UCSD-AML1 (cell line): ENCODE measurements at regions not wholly inside any gene's neighbourhood (a gene's known extent, or its start where the extent isn't known, plus 50 kb on each side); places are given as distances from the start of the nearest gene placed in this dataset.
"Not testable (repeated sequence)": the region's sequence is repeated elsewhere in the genome, so short reads cannot be mapped to it uniquely, and the experiment has no call there.

ENCODE experiments used
- DNase-seq: peaks from one replicate; lab custom pipeline; 2025; ENCODE audit not compliant: unreplicated experiment; lab: John Stamatoyannopoulos, UW

DNA sequence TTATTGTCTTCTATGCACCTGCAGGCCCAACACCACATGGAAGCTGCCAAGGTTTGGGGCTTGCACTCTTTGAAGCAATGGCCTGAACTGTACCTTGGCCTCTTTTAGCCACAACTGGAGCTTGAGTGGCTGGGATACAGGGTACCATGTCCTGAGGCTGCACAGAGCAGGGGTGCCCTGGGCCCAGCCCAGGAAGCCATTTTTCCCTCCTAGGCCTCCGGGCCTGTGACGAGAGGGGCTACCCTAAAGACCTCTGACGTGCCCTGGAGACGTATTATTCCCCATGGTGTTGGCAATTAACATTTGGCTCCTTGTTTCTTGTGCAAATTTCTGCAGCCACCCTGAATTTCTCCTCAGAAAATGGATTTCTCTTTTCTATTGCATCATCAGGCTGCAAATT is 519.9 kb upstream of the MAGEB18 start:
- no peak for DNase-seq

- DNase-seq: no peak
Observed at GRCh38 chrX:25640276-25640675, 497.9 kb upstream of the MAGEB18 start.

DNA sequence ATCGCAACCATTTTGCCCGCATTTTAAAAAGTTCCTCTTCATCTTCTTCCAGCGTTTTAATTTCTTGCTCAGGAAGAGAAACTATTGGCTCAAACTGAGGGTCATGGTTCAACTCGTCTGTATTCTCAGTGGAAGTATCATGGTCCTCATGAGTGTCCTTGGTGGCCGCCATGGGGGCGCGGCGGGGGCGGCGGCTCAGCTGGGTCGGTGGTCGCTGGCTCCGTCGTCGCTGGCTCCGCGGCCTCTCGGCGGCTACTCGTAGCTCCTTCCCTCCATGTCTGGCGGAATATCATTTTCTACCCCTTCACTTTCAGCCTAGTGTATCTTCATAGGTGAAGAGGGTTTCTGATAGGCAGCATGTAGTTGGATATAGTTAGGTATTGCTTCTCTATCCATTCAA is 492.0 kb upstream of the MAGEB18 start:
- no peak for DNase-seq

DNA sequence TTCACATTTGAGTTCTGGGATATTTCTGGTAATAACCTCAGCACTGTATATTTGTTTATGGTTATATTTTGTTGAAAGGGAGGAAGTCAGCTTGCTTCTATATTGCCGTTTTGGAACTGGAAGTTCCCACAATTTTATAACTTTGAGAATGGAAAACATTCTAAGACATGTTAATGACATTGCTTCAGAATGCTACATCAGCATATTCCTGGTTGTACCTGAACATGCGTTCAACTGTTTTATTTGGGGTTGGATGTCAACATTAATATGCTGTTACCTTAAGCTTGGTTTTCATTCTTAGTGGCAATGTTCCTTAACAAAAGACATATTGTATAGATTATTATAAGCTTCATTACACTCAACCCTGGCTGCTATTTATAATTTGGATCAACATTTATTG is 489.4 kb upstream of the MAGEB18 start:
- DNase-seq: no peak

GRCh38 chrX:25650216-25650820 is 487.8 kb upstream of the MAGEB18 start:
- DNase-seq: no peak

DNA sequence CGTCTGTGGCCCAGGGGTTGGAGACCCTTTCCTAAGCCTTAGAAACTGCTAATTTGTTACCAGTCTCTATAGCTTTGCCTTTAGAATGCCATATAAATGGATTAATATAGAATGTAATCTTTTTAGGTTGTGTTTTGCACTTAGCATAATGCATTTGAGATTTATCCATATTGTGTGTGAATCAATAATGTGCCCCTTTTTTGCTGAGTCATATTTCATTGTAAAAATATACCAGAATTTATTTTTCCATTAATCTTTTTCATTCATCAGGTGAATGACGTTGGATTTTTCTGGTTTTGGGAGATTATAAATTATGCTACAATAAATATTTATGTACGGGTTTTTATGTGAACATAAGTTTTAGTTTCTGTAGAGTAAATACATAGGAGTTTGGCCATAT is 478.8 kb upstream of the MAGEB18 start:
- no peak for DNase-seq

DNA sequence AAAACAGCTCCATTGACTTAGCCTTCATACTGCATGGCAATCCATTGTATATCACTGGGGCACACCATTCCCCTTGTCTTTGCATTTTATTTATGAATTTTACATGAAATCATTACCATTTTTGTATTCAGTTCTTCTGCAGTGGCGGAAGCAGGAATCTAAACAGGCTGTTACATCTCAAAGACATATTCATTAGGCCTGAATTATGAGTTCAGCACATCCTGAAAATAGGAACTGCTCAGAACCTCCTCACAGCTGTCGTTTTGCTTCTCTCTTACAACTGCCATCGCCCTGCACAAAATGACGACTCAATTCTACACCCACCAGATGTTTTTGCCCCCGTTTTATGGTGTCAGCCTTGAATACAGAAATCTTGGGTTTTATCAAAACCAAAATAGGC is 474.4 kb upstream of the MAGEB18 start:
- DNase-seq: no peak

- DNase-seq: no peak
Observed at GRCh38 chrX:25665431-25665830, 472.7 kb upstream of the MAGEB18 start.

DNA sequence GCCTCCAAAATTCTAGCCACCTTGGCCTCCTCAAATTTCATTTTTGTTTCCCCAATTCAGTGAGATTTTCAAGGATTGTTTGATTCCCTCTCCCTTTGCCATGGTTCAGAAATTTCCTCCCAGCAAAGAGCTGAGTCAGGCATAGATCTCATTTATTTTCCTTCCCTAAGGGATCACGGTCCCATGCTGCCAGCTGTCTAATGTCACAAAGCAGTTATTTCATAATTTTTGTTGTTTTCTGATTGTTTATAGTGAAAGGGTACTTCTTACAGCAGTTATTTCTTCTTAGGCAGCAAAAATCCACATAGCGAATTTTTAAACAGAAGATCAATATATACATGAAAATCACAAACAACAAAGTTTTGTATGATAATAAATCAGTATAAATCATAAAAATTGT is 470.5 kb upstream of the MAGEB18 start:
- DNase-seq: no peak

DNA sequence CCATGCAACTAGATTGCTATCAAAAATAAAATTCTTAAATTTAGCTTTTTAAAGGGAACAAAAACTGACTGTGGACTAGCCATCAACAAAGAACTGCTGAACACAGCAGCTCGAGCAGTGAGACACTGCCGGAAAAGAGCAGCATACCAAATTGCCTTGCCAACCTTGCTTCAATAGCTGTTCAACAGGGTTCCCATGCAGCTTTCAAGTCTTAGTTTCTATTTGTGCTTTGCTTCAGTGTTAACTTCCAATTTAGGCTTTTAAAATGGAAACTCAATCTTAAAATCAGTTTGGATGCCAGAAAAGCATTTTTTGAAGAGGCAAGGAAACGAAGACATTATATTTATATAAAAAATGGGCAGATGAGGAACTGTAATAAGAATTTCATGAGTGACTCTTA is 463.4 kb upstream of the MAGEB18 start:
- DNase-seq: no peak

DNA sequence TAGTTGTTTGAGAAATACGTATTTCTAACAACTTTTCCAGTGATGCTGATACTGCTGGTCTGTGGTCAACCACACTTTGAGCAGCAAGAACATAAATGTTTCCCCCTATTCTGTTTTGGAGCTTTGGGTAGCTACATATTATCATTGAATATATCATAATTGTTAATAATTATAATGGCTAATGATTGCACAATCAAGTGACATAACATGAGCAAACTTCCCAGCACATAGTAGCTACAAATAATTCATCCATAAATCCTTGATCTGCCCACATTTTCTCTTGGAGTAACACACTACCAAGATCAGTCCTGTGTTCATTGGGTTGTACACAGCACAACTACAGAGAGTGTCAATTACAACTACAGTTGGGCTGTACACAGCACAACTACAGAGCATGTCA is 436.3 kb upstream of the MAGEB18 start:
- no peak for DNase-seq

- no peak for DNase-seq
Observed at GRCh38 chrX:25717122-25717521, 421.0 kb upstream of the MAGEB18 start.

GRCh38 chrX:25721564-25721963 is 416.6 kb upstream of the MAGEB18 start:
- DNase-seq: no peak

DNA sequence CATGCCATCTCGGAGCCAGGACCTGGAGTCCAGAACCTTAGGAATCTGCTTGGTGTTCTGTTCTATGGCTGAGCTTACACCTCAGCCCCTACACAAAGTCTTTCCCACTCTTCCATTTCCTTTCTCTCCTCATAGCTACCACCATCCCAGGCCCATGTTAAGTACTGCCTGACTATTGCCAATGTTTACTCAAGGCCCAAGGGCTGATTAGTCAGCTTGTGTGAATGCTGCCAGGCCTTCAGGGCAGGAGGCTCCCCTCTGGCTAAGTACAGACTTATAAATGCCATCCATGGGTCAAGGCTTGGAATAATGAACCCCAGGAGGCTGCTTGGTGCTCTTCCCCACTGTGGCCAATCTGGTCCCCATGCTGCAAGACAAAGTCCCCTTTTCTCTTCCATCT is 411.6 kb upstream of the MAGEB18 start:
- no peak for DNase-seq

DNA sequence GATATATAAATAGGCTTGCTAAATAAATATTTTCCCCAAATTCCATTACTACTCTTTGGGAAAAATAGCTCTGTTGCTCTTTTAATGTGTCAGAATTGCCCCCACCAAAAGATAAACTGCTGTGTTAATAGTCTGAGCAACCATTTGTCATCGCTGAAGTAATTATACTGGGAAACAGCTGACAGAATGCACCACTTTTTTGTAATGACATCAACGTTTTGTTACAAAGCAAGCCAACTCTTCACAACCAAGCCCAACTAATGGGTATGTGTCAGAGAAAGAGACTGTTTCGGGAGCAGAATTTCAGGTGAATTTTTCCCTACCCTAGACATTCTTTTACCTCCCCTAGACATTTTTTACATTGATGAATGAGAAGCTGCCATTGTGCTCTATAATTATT is 405.0 kb upstream of the MAGEB18 start:
- DNase-seq: no peak

GRCh38 chrX:25737540-25737939 is 400.6 kb upstream of the MAGEB18 start:
- no peak for DNase-seq

DNA sequence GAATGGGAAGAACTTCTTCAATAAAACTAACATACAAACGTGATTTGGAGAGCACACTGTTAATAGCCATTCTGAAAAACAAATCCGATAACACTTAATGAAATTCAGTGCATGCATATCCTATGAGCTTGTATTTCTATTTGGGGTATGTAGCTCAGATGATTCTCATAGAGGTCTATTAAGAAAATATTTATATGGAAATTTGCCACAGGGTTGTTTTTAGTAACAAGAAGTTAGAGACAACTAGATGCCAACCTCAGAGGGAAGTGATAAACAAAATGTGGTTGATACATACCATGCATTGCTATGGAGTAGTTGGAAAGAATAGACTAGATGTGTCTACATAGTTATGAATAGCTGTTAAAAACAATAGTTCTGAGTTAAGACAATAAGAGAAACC is 395.8 kb upstream of the MAGEB18 start:
- no peak for DNase-seq

DNA sequence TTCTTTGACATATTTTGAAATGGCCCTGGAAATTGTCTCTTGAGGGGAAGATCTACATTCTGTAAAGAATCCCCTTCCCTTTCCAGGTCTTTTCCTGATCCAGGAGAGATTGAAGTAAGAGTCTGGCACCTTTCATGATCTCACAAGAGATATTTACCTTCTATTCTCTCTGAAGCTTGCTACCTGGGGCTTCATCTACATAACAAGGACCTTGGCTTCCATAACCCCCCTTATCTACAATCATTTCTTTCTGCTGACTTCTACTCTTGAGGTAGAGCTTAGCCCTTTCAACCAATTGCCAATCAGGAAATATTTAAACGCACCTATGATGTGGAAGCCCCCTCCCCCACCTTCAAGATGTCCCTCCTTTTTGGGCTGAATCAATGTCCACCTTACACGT is 383.7 kb upstream of the MAGEB18 start:
- DNase-seq: no peak

DNA sequence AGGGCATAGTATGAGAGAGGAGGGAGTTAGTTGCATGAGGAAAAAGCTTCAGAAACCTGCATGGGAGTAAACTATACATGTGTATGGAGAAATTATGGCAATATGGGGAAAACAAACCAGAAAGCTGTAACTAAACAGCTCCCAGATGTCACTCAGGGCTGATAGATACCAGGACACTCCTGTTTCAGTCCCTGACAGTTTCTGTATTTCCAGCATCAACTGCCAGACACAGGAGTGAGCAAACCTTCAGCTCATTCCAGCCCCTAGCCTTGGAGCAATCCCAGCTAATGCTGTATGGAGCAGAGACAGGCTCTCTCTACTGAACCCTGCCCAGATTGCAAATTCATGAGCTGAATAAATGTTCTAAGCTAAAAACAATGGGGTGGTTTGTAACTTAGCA is 382.9 kb upstream of the MAGEB18 start:
- no peak for DNase-seq

GRCh38 chrX:25762656-25763055 is 375.5 kb upstream of the MAGEB18 start:
- DNase-seq: no peak

DNA sequence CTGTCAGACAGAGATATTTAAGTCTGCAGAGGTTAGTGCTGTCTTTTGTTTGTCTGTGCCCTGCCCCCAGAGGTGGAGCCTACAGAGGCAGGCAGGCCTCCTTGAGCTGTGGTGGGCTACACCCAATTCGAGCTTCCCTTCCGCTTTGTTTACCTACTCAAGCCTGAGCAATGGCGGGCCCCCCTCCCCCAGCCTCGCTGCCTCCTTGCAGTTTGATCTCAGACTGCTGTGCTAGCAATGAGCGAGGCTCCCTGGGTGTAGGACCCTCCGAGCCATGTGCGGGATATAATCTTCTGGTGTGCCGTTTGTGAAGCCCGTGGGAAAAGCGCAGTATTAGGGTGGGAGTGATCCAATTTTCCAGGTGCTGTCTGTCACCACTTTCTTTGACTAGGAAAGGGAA is 366.3 kb upstream of the MAGEB18 start:
- DNase-seq: not testable (repeated sequence)

GRCh38 chrX:25797796-25798195 is 340.3 kb upstream of the MAGEB18 start:
- not testable (repeated sequence) for DNase-seq

- no peak for DNase-seq
Observed at GRCh38 chrX:25805744-25806143, 332.4 kb upstream of the MAGEB18 start.

- no peak for DNase-seq
Observed at GRCh38 chrX:25807022-25807421, 331.1 kb upstream of the MAGEB18 start.
